Endothelial cell (in vitro differentiated cells): ENCODE measurements at regions not wholly inside any gene's neighbourhood (a gene's known extent, or its start where the extent isn't known, plus 50 kb on each side); places are given as distances from the start of the nearest gene placed in this dataset.
"Not testable (repeated sequence)": the region's sequence is repeated elsewhere in the genome, so short reads cannot be mapped to it uniquely, and the experiment has no call there.

Experiments
- DNase-seq: peaks from one replicate; pipeline ENCODE4 v3.0.0; 2021; ENCODE audit warnings: low spot score
- H3K27ac Mint-ChIP-seq: one replicate; pipeline ENCODE4 v1.8.0; 2021; ENCODE audit warnings: mixed read lengths, inconsistent platforms; ENCODE audit not compliant: unreplicated experiment
- H3K27me3 Mint-ChIP-seq: one replicate; pipeline ENCODE4 v1.8.0; 2021; ENCODE audit warnings: mild to moderate bottlenecking, moderate library complexity, mixed read lengths, inconsistent platforms; ENCODE audit not compliant: unreplicated experiment
- H3K36me3 Mint-ChIP-seq: one replicate; pipeline ENCODE4 v1.8.0; 2021; ENCODE audit warnings: mild to moderate bottlenecking, low read depth, mixed read lengths, inconsistent platforms; ENCODE audit not compliant: unreplicated experiment
- H3K4me1 Mint-ChIP-seq: one replicate; pipeline ENCODE4 v1.8.0; 2021; ENCODE audit warnings: mild to moderate bottlenecking, mixed read lengths, inconsistent platforms; ENCODE audit not compliant: unreplicated experiment
- H3K4me3 Mint-ChIP-seq: one replicate; pipeline ENCODE4 v1.8.0; 2021; ENCODE audit warnings: mild to moderate bottlenecking, mixed read lengths, inconsistent platforms; ENCODE audit not compliant: unreplicated experiment
- H3K9me3 Mint-ChIP-seq: one replicate; pipeline ENCODE4 v1.8.0; 2021; ENCODE audit warnings: mixed read lengths, inconsistent platforms; ENCODE audit not compliant: unreplicated experiment
- TF ChIP-seq, protein P1 (sequence below): fragments of 200-600 bp; sonication (generic); IDR thresholded peaks from one replicate; pipeline ENCODE4 v1.5.0; 2021; ENCODE audit warnings: antibody characterized with exemption; ENCODE audit not compliant: unreplicated experiment

DNA sequence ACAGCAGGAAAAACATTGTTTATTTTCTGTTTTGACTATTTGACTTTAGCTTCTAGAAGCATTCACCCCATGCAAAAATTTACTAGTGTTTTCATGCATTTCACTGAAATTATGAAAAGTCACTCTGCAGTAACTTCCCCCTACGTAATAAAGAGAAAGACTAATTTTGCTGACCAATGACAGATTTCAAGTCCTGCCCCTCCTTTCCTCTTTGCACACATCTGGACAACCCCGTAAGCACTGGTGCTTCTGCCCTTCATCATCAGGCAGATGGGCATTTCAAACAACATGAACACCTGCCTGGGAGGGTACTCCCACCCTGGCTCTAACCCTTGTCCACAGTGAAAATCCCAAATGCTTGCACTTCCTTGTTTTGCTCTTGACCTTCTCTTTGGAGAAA lies 815.0 kb upstream of the ID2 start:
- TF ChIP-seq, protein P1, sequence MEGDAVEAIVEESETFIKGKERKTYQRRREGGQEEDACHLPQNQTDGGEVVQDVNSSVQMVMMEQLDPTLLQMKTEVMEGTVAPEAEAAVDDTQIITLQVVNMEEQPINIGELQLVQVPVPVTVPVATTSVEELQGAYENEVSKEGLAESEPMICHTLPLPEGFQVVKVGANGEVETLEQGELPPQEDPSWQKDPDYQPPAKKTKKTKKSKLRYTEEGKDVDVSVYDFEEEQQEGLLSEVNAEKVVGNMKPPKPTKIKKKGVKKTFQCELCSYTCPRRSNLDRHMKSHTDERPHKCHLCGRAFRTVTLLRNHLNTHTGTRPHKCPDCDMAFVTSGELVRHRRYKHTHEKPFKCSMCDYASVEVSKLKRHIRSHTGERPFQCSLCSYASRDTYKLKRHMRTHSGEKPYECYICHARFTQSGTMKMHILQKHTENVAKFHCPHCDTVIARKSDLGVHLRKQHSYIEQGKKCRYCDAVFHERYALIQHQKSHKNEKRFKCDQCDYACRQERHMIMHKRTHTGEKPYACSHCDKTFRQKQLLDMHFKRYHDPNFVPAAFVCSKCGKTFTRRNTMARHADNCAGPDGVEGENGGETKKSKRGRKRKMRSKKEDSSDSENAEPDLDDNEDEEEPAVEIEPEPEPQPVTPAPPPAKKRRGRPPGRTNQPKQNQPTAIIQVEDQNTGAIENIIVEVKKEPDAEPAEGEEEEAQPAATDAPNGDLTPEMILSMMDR, result no peak
- Mint-ChIP-seq H3K9me3 (no peaks in the 10 kb centered on the region), H3K4me1 (no peaks in the 10 kb centered on the region), H3K4me3 (no peak overlapping the region), H3K36me3 (no peaks in the 10 kb centered on the region), H3K27ac (no peak overlapping the region), H3K27me3 (no peaks in the 10 kb centered on the region)
- DNase-seq, result no peak

DNA sequence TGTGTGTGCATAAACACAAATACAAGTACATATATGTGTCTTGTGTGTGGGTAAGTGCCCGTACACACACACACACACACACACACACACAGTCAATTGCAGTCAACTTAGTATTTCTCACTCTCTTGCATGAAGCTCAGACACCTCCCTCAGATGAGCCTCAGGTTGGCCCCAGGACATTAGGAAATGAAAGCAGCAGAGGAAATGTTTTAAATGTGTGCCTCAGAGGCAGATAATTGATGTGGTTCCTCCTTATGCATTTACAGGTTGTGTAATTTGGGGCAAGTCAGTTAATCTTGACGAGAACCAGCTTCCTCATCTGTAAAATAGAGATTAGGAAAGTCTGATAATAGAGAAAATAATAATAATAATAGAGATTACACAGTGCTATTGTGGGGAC lies 814.0 kb upstream of the ID2 start:
- Mint-ChIP-seq H3K27ac (no peak overlapping the region), H3K9me3 (no peaks in the 10 kb centered on the region), H3K36me3 (no peaks in the 10 kb centered on the region), H3K4me1 (no peaks in the 10 kb centered on the region), H3K4me3 (no peak overlapping the region), H3K27me3 (no peaks in the 10 kb centered on the region)
- DNase-seq, result no peak
- TF ChIP-seq, protein P1, result no peak

DNA sequence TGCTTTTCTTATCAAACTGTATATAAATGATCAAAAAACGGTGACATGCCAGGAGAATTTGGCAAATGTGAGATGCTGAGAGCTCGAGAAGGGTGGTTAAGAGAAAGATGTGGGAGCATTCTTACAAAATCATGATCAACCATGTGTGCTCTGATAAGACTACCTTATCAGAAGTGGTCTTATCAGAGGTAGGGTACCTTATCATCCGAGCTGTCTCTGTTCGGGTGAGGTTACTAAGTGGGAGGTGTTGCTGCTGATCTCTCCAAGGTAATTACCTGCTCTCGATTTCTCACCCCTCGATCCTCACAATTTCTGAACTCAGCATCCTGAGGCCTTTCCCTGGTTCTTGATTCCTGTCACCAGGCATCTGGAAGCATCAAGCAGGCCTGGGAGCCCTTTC lies 813.0 kb upstream of the ID2 start:
- Mint-ChIP-seq H3K4me1 (no peaks in the 10 kb centered on the region), H3K36me3 (no peaks in the 10 kb centered on the region), H3K27ac (no peak overlapping the region), H3K4me3 (no peak overlapping the region), H3K9me3 (no peaks in the 10 kb centered on the region), H3K27me3 (no peaks in the 10 kb centered on the region)
- TF ChIP-seq, protein P1, result no peak
- no peak for DNase-seq

DNA sequence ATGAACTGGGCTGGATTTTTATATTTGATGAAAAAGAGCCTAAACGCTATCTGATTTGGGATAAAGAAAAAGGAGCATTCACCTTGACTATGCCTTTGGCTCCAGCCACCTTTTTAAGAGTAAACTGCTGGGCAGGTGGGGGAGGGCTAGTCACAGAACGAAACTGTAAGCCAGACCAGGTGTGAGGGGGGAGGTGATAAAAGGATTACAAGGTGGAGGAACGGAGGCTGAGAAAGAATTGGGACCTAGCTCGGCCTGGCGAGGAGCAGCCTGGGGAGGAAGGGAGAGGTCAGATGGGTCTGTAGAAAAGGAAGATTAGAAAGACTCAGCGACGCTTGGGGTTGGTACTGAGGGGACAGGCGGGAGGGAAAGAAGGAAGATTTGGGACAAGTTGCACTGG lies 805.4 kb upstream of the ID2 start:
- not testable (repeated sequence) for H3K4me3 Mint-ChIP-seq, H3K27ac Mint-ChIP-seq, H3K36me3 Mint-ChIP-seq, H3K27me3 Mint-ChIP-seq, DNase-seq, H3K9me3 Mint-ChIP-seq
- H3K4me1 Mint-ChIP-seq, result peaks cover 26% of the 10 kb centered on the region

DNA sequence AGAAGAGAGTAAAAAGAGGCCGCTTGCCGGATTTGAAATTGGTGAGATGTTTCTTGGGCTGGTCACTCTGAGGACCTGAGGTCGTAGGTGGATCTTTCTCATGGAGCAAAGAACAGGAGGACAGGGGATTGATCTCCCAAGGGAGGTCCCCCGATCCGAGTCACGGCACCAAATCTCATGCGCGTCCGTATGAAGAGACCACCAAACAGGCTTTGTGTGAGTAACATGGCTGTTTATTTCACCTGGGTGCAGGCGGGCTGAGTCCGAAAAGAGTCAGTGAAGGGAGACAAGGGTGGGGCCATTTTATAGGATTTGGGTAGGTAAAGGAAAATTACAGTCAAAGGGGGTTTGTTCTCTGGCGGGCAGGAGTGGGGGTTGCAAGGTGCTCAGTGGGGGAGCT lies 803.6 kb upstream of the ID2 start:
- H3K27me3 Mint-ChIP-seq, H3K4me3 Mint-ChIP-seq, H3K9me3 Mint-ChIP-seq, DNase-seq, H3K27ac Mint-ChIP-seq, H3K36me3 Mint-ChIP-seq: not testable (repeated sequence)
- peaks cover 26% of the 10 kb centered on the region for H3K4me1 Mint-ChIP-seq

DNA sequence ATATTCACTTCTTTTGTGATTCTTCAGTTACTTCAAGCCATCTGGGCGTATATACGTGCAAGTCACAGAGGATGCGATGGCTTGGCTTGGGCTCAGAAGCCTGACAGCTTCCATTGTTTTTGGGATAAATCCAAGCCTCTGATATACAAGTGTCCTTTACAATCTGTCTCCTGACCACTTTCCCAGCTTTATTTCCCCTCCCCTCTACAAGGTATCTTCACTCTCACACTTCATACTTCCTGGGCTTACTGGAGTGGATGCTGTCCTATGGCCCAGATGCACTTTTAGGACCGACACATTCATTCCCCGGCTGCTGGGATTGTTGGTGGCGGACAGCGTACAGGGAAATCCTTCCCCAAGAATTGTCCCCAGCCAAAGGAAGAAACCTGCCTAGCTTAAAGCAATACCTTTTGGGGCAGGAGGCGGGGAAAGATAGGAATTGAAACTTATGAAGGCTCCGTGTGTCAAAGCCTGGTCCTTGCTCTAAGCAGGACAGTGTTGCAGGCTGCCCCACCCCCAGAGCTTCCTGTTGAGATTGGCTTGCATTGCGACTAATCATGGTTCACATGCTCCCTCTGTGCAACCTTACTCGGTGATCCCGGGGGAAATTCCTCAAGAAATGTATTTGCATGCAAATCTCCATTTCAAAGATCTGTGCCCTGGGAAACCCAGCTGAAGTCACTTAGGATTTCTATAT lies 802.9 kb upstream of the ID2 start:
- Mint-ChIP-seq H3K4me1 (peaks cover 26% of the 10 kb centered on the region), H3K27ac (no peak overlapping the region), H3K27me3 (peaks cover 10% of the 10 kb centered on the region), H3K9me3 (no peaks in the 10 kb centered on the region), H3K4me3 (no peak overlapping the region), H3K36me3 (no peaks in the 10 kb centered on the region)
- TF ChIP-seq, protein P1, result no peak
- no peak for DNase-seq
